ENCODE measurements at regions not wholly inside any gene's neighbourhood (a gene's known extent, or its start where the extent isn't known, plus 50 kb on each side); places are given as distances from the start of the nearest gene placed in this dataset.

- DNase-seq (ENCODE audit: low spot score) (no peak), ATAC-seq (no peak)
- H3K4me3 Mint-ChIP-seq: no peak overlapping the region
- H3K27me3 Mint-ChIP-seq (ENCODE audit: low read depth): peaks cover 2% of the 10 kb centered on the region; the same call in 1 of the 2 replicates
- H3K27ac Mint-ChIP-seq: no peak overlapping the region
- H3K4me1 Mint-ChIP-seq: no peaks in the 10 kb centered on the region
- CTCF ChIA-PET: interaction anchor here (0.9 kb wide), 1 partner anchor 590 kb away, joined by 4 read pairs; no protein-coding TSS in a partner anchor
- H3K9me3 Mint-ChIP-seq: peaks cover 4% of the 10 kb centered on the region; the same call in 1 of the 2 replicates
- H3K36me3 Mint-ChIP-seq: no peaks in the 10 kb centered on the region
- POLR2A ChIA-PET: no interaction called here
- TF ChIP-seq, protein P1, sequence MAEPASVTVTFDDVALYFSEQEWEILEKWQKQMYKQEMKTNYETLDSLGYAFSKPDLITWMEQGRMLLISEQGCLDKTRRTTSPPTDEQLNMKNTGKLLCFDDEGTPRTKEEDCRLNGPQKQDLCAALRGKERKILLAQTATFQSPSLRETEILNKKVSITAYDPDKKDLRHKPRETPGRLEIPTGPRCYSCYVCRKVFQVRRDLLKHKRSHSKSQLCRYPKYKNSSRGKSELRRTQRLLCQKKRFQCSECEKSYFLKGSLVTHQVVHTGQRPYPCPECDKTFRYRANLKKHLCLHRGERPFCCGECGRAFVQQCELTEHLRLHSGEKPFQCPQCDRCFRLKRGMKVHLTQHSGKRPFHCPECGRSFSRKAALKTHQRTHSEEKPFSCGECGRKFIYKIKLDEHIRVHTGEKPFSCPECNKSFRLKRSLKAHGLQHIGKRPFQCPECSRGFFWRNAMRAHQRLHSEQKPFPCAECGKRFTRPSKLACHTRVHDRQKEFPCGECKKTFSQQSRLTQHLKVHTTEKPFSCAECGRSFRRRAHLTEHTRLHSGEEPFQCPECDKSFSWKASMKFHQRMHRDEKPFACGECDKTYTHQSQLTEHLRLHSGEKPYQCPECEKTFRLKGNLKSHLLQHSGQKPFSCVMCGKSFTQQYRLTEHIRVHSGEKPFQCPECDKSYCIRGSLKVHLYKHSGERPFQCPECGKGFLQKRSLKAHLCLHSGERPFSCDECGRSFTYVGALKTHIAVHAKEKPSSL (CRISPR knock-in tag; conservative IDR thresholded peaks at IDR 0.05): no peak
- TF ChIP-seq ZNF281 (CRISPR knock-in tag; IDR thresholded peaks at IDR 0.05) (no peak), NR3C1 (CRISPR knock-in tag; conservative IDR thresholded peaks at IDR 0.05; ENCODE audit: low read depth) (no peak), SP1 (CRISPR knock-in tag; conservative IDR thresholded peaks at IDR 0.05) (no peak), FOXP4 (CRISPR knock-in tag; IDR thresholded peaks at IDR 0.05) (no peak), AR (CRISPR knock-in tag; IDR thresholded peaks at IDR 0.05) (no peak), GTF2I (CRISPR knock-in tag; conservative IDR thresholded peaks at IDR 0.05) (no peak), ZNF121 (CRISPR knock-in tag; IDR thresholded peaks at IDR 0.05) (no peak), FOXP1 (CRISPR knock-in tag; IDR thresholded peaks at IDR 0.05; ENCODE audit: borderline replicate concordance) (no peak), ZNF512 (CRISPR knock-in tag; IDR thresholded peaks at IDR 0.05; ENCODE audit: borderline replicate concordance) (no peak), ZNF671 (CRISPR knock-in tag; IDR thresholded peaks at IDR 0.05) (no peak), IRF2 (CRISPR knock-in tag; IDR thresholded peaks at IDR 0.05; ENCODE audit: borderline replicate concordance, low read depth) (no peak), ZBTB21 (CRISPR knock-in tag; IDR thresholded peaks at IDR 0.05; ENCODE audit: borderline replicate concordance) (no peak), ETV6 (CRISPR knock-in tag; IDR thresholded peaks at IDR 0.05) (no peak), MYBL2 (CRISPR knock-in tag; IDR thresholded peaks at IDR 0.05) (no peak), RORB (CRISPR knock-in tag; IDR thresholded peaks at IDR 0.05) (no peak)
- TF ChIP-seq, protein P2, sequence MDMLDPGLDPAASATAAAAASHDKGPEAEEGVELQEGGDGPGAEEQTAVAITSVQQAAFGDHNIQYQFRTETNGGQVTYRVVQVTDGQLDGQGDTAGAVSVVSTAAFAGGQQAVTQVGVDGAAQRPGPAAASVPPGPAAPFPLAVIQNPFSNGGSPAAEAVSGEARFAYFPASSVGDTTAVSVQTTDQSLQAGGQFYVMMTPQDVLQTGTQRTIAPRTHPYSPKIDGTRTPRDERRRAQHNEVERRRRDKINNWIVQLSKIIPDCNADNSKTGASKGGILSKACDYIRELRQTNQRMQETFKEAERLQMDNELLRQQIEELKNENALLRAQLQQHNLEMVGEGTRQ (CRISPR knock-in tag; IDR thresholded peaks at IDR 0.05): no peak
- TF ChIP-seq, protein P3, sequence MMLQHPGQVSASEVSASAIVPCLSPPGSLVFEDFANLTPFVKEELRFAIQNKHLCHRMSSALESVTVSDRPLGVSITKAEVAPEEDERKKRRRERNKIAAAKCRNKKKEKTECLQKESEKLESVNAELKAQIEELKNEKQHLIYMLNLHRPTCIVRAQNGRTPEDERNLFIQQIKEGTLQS (CRISPR knock-in tag; conservative IDR thresholded peaks at IDR 0.05): no peak
- TF ChIP-seq, protein P4, sequence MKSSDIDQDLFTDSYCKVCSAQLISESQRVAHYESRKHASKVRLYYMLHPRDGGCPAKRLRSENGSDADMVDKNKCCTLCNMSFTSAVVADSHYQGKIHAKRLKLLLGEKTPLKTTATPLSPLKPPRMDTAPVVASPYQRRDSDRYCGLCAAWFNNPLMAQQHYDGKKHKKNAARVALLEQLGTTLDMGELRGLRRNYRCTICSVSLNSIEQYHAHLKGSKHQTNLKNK (CRISPR knock-in tag; IDR thresholded peaks at IDR 0.05): no peak
These were observed 85.2 kb upstream of the RTL6 start for GRCh38 chr22:44583061-44583760.

Measured in WTC11 (cell line).